ENCODE measurements at regions not wholly inside any gene's neighbourhood (a gene's known extent, or its start where the extent isn't known, plus 50 kb on each side); places are given as distances from the start of the nearest gene placed in this dataset.
A peak's percentile ranks its signal among the peaks of the same experiment; 100 is the strongest.

- Mint-ChIP-seq H3K4me3 (no peak overlapping the region), H3K9me3 (peaks cover 5 to 7% of the 10 kb centered on the region in 2 donors), H3K4me1 (no peaks in the 10 kb centered on the region), H3K27me3 (no peaks in the 10 kb centered on the region), H3K27ac (peak overlapping the region in 1 of 2 donors; percentile 20)
- DNase-seq, result no peak
- no peak for ATAC-seq
Measured at GRCh38 chr16:55100100-55100499, 169.4 kb downstream of the IRX5 start.

- no peak for ATAC-seq
- no peaks in the 10 kb centered on the region for H3K27me3 Mint-ChIP-seq
- no peak overlapping the region for H3K4me3 Mint-ChIP-seq
- no peak overlapping the region for H3K27ac Mint-ChIP-seq
- peaks cover 5 to 7% of the 10 kb centered on the region in 2 donors for H3K9me3 Mint-ChIP-seq
- DNase-seq, result no peak
- H3K4me1 Mint-ChIP-seq, result no peaks in the 10 kb centered on the region
Measured at GRCh38 chr16:55101026-55101425, 170.4 kb downstream of the IRX5 start.

GRCh38 chr16:55102077-55102476 lies 171.4 kb downstream of the IRX5 start:
- no peak for ATAC-seq
- Mint-ChIP-seq H3K27me3 (no peaks in the 10 kb centered on the region), H3K27ac (no peak overlapping the region), H3K4me1 (no peaks in the 10 kb centered on the region), H3K4me3 (no peak overlapping the region), H3K9me3 (peaks cover 5 to 7% of the 10 kb centered on the region in 2 donors)
- no peak for DNase-seq

GRCh38 chr16:55102531-55102930 lies 171.9 kb downstream of the IRX5 start:
- H3K27ac Mint-ChIP-seq, result no peak overlapping the region
- ATAC-seq (no peak), DNase-seq (no peak)
- H3K27me3 Mint-ChIP-seq, result no peaks in the 10 kb centered on the region
- no peak overlapping the region for H3K4me3 Mint-ChIP-seq
- no peaks in the 10 kb centered on the region for H3K4me1 Mint-ChIP-seq
- H3K9me3 Mint-ChIP-seq, result peaks cover 5 to 7% of the 10 kb centered on the region in 2 donors

DNA sequence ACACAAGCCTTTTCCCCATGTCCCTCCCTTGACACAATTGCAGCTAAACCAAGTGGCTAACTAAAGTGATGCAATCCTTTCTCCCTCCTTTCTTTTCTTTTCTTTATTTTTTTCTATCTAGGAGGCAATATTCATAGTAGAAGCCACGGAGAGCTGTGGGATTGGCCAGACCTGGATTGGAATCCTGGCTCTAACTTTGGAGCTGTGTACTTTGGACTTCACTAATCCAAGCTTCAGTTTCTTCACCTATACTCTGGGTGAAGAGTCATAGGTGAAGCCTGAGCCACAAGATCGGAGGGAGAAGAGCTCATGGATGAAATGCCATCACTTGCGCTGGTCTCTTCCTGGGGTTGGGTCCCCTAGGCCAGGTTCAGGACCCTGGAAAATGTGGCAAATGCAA lies 177.2 kb downstream of the IRX5 start:
- DNase-seq, result no peak
- Mint-ChIP-seq H3K27ac (no peak overlapping the region), H3K9me3 (no peaks in the 10 kb centered on the region), H3K4me1 (no peaks in the 10 kb centered on the region), H3K4me3 (no peak overlapping the region), H3K27me3 (no peaks in the 10 kb centered on the region)
- no peak for ATAC-seq

- ATAC-seq (no peak), DNase-seq (no peak)
- no peak overlapping the region for H3K27ac Mint-ChIP-seq
- H3K27me3 Mint-ChIP-seq, result no peaks in the 10 kb centered on the region
- H3K9me3 Mint-ChIP-seq, result no peaks in the 10 kb centered on the region
- no peaks in the 10 kb centered on the region for H3K4me1 Mint-ChIP-seq
- no peak overlapping the region for H3K4me3 Mint-ChIP-seq
Measured at GRCh38 chr16:55113210-55113609, 182.5 kb downstream of the IRX5 start.

DNA sequence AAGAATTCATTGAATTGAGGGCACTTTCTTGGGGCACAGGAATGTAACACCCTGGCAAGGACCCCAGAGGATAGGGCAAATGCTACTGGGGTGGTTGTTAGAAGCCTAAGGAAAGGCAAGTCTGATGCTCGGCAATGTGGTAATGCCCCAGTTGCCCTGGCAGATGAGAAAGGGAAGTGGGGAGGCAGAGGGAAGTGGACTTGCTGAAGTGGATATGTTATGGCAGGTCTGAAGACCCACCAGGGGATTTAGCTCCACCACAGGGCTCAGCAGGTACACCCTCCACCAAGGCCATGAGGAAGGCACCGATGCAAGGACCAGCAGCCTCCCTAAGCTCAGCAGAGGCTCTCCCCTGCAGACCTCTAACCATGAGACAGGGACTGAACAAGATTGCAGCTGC lies 184.8 kb downstream of the IRX5 start:
- Mint-ChIP-seq H3K9me3 (peaks cover 0 to 6% of the 10 kb centered on the region in 2 donors), H3K4me3 (no peak overlapping the region), H3K27me3 (no peaks in the 10 kb centered on the region), H3K27ac (no peak overlapping the region), H3K4me1 (no peaks in the 10 kb centered on the region)
- DNase-seq, result no peak
- no peak for ATAC-seq

- peak overlapping the region in 1 of 2 donors; percentile 42 for H3K27ac Mint-ChIP-seq
- no peaks in the 10 kb centered on the region for H3K27me3 Mint-ChIP-seq
- no peaks in the 10 kb centered on the region for H3K4me1 Mint-ChIP-seq
- H3K4me3 Mint-ChIP-seq, result no peak overlapping the region
- ATAC-seq (no peak), DNase-seq (no peak)
- H3K9me3 Mint-ChIP-seq, result peaks cover 0 to 6% of the 10 kb centered on the region in 2 donors
Measured at GRCh38 chr16:55116165-55116920, 185.7 kb downstream of the IRX5 start.

DNA sequence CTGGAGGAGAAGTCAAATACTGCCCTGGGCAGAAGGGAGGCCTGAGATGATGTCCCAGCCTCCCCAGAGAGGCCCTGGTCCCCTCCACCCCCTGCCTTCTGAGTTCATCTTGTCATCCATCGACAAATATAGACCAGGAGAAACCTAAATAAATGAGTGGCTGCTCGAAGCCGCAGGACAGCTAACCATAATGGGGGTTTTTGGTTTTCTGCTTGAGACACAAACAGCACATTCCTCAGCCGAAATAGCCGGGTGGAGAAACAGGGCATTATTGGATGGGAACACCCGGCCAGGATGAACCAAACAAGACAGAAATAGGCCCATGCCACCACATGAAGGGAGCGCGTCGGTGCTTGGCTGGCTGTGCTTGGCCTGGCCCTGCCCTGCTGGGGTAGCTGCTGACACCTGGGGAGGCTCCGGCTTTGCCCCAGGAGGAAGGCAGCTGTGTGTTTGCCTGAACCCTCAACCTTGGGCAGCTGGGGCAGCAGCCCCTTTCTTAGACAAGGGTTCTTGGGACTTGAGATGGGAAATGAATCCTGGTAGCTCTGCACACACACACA lies 188.1 kb downstream of the IRX5 start:
- Mint-ChIP-seq H3K9me3 (peaks cover 0 to 6% of the 10 kb centered on the region in 2 donors), H3K27me3 (no peaks in the 10 kb centered on the region), H3K4me3 (no peak overlapping the region), H3K4me1 (no peaks in the 10 kb centered on the region), H3K27ac (no peak overlapping the region)
- DNase-seq, result no peak
- no peak for ATAC-seq

GRCh38 chr16:55120408-55120807 lies 189.7 kb downstream of the IRX5 start:
- ATAC-seq (no peak), DNase-seq (no peak)
- Mint-ChIP-seq H3K9me3 (peaks cover 0 to 11% of the 10 kb centered on the region in 2 donors), H3K27me3 (no peaks in the 10 kb centered on the region), H3K27ac (no peak overlapping the region), H3K4me1 (no peaks in the 10 kb centered on the region), H3K4me3 (no peak overlapping the region)

- peaks cover 0 to 13% of the 10 kb centered on the region in 2 donors for H3K9me3 Mint-ChIP-seq
- H3K27ac Mint-ChIP-seq, result no peak overlapping the region
- DNase-seq (no peak), ATAC-seq (no peak)
- no peaks in the 10 kb centered on the region for H3K27me3 Mint-ChIP-seq
- H3K4me1 Mint-ChIP-seq, result no peaks in the 10 kb centered on the region
- H3K4me3 Mint-ChIP-seq, result no peak overlapping the region
Measured at GRCh38 chr16:55120826-55121225, 190.2 kb downstream of the IRX5 start.

DNA sequence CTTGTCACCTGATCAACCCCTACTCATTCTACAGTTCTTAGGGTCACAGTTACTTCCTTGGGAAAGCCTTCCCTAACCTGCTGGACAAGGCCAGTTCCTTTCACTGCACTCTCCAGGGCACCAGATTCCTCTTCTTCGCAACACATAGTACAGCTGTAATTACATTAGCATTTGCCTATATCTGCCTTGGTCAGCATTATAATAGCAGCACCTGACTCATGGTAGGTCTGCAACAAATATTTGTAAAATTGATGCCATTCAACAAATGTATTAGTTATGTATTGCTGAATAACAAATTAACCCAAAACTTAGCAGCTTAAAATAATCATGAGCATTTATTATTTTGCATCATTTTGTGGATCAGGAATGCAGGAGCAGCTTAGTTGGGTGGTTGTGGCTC lies 193.0 kb downstream of the IRX5 start:
- H3K4me1 Mint-ChIP-seq, result no peaks in the 10 kb centered on the region
- peaks cover 5% of the 10 kb centered on the region for H3K27me3 Mint-ChIP-seq
- H3K4me3 Mint-ChIP-seq, result no peak overlapping the region
- ATAC-seq (no peak), DNase-seq (no peak)
- H3K9me3 Mint-ChIP-seq, result peaks cover 0 to 19% of the 10 kb centered on the region in 2 donors
- no peak overlapping the region for H3K27ac Mint-ChIP-seq

GRCh38 chr16:55125818-55126385 lies 195.2 kb downstream of the IRX5 start:
- H3K27ac Mint-ChIP-seq, result no peak overlapping the region
- ATAC-seq (no peak), DNase-seq (no peak)
- H3K9me3 Mint-ChIP-seq, result peaks cover 0 to 14% of the 10 kb centered on the region in 2 donors
- peaks cover 6% of the 10 kb centered on the region for H3K27me3 Mint-ChIP-seq
- H3K4me3 Mint-ChIP-seq, result no peak overlapping the region
- H3K4me1 Mint-ChIP-seq, result no peaks in the 10 kb centered on the region

- DNase-seq (no peak), ATAC-seq (no peak)
- no peak overlapping the region for H3K4me3 Mint-ChIP-seq
- no peaks in the 10 kb centered on the region for H3K4me1 Mint-ChIP-seq
- peaks cover 6% of the 10 kb centered on the region for H3K27me3 Mint-ChIP-seq
- peaks cover 0 to 14% of the 10 kb centered on the region in 2 donors for H3K9me3 Mint-ChIP-seq
- no peak overlapping the region for H3K27ac Mint-ChIP-seq
Measured at GRCh38 chr16:55126456-55126855, 195.8 kb downstream of the IRX5 start.

- Mint-ChIP-seq H3K9me3 (peaks cover 0 to 8% of the 10 kb centered on the region in 2 donors), H3K27ac (no peak overlapping the region), H3K4me1 (no peaks in the 10 kb centered on the region), H3K4me3 (no peak overlapping the region), H3K27me3 (peaks cover 6% of the 10 kb centered on the region)
- ATAC-seq (no peak), DNase-seq (no peak)
Measured at GRCh38 chr16:55130456-55130855, 193.5 kb upstream of the IRX6 start.

GRCh38 chr16:55130911-55131310 lies 193.1 kb upstream of the IRX6 start:
- no peak for DNase-seq
- no peak for ATAC-seq
- H3K9me3 Mint-ChIP-seq, result peaks cover 0 to 7% of the 10 kb centered on the region in 2 donors
- no peaks in the 10 kb centered on the region for H3K4me1 Mint-ChIP-seq
- H3K4me3 Mint-ChIP-seq, result no peak overlapping the region
- peaks cover 6% of the 10 kb centered on the region for H3K27me3 Mint-ChIP-seq
- H3K27ac Mint-ChIP-seq, result peak overlapping the region in 1 of 2 donors; percentile 62
